ENCODE measurements at regions not wholly inside any gene's neighbourhood (a gene's known extent, or its start where the extent isn't known, plus 50 kb on each side); places are given as distances from the start of the nearest gene placed in this dataset.

- in situ Hi-C loops (cut with MboI; ENCODE audit: low pct_unique_long_range_greater_than_20kb, low sequenced_read_pairs, unreplicated experiment): no loop called here
- TF ChIP-seq CTCF (IDR thresholded peaks at IDR 0.05; ENCODE audit: extremely low read depth, insufficient read depth, missing control alignments): no peak
- DNase-seq (ENCODE audit: low spot score): no peak
Observed at GRCh38 chr7:115476671-115477181, 553.8 kb downstream of the TFEC start.

GRCh38 chr7:115475761-115476385, 554.0 kb downstream of the MDFIC start:
- in situ Hi-C loops (cut with MboI; ENCODE audit: low pct_unique_long_range_greater_than_20kb, low sequenced_read_pairs, unreplicated experiment): no loop called here
- TF ChIP-seq CTCF (IDR thresholded peaks at IDR 0.05; ENCODE audit: extremely low read depth, insufficient read depth, missing control alignments): peak; percentile 45
- DNase-seq (ENCODE audit: low spot score): no peak

GRCh38 chr7:115475206-115475605, 553.3 kb downstream of the MDFIC start:
- no peak for DNase-seq (ENCODE audit: low spot score)
- in situ Hi-C loops (cut with MboI; ENCODE audit: low pct_unique_long_range_greater_than_20kb, low sequenced_read_pairs, unreplicated experiment): no loop called here
- TF ChIP-seq CTCF (IDR thresholded peaks at IDR 0.05; ENCODE audit: extremely low read depth, insufficient read depth, missing control alignments): no peak

GRCh38 chr7:115474137-115474536, 552.2 kb downstream of the MDFIC start:
- no peak for DNase-seq (ENCODE audit: low spot score)

GRCh38 chr7:115471891-115472290, 550.0 kb downstream of the MDFIC start:
- DNase-seq (ENCODE audit: low spot score): no peak
- in situ Hi-C loops (cut with MboI; ENCODE audit: low pct_unique_long_range_greater_than_20kb, low sequenced_read_pairs, unreplicated experiment): no loop called here
- TF ChIP-seq CTCF (IDR thresholded peaks at IDR 0.05; ENCODE audit: extremely low read depth, insufficient read depth, missing control alignments): no peak

More at GRCh38 chr7:115474137-115474536, 552.2 kb downstream of the MDFIC start:
- TF ChIP-seq CTCF (IDR thresholded peaks at IDR 0.05; ENCODE audit: extremely low read depth, insufficient read depth, missing control alignments): no peak
- in situ Hi-C loops (cut with MboI; ENCODE audit: low pct_unique_long_range_greater_than_20kb, low sequenced_read_pairs, unreplicated experiment): no loop called here

GRCh38 chr7:115462301-115463015, 540.6 kb downstream of the MDFIC start:
- DNase-seq (ENCODE audit: low spot score): no peak
- in situ Hi-C loops (cut with MboI; ENCODE audit: low pct_unique_long_range_greater_than_20kb, low sequenced_read_pairs, unreplicated experiment): no loop called here
- TF ChIP-seq CTCF (IDR thresholded peaks at IDR 0.05; ENCODE audit: extremely low read depth, insufficient read depth, missing control alignments): no peak

All from GM13977 (cell line).